ENCODE measurements at regions not wholly inside any gene's neighbourhood (a gene's known extent, or its start where the extent isn't known, plus 50 kb on each side); places are given as distances from the start of the nearest gene placed in this dataset.

DNA sequence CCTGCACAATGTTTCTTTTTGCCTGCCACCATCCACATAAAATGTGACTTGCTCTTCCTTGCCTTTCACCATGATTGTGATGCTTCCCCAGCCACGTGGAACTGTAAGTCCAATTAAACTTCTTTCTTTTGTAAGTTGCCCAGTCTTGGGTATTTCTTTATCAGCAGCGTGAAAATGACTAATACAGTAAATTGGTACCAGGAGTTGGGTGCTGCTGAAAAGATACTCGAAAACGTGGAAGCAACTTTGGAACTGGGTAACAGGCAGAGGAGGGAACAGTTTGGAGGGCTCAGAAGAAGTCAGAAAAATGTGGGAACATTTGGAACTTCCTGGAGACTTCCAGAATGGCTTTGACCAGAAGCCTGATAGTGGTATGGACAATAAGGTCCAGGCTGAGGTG, 425.3 kb downstream of the GPATCH2 start:
- Histone ChIP-seq H3K36me3 (ENCODE audit: low read depth) (no peaks in the 10 kb centered on the region), H3K9me3 (peaks cover 11% of the 10 kb centered on the region), H3K4me3 (no peak overlapping the region), H3K4me1 (ENCODE audit: low read depth) (no peaks in the 10 kb centered on the region)
- no peak for ATAC-seq
- TF ChIP-seq, protein P1, sequence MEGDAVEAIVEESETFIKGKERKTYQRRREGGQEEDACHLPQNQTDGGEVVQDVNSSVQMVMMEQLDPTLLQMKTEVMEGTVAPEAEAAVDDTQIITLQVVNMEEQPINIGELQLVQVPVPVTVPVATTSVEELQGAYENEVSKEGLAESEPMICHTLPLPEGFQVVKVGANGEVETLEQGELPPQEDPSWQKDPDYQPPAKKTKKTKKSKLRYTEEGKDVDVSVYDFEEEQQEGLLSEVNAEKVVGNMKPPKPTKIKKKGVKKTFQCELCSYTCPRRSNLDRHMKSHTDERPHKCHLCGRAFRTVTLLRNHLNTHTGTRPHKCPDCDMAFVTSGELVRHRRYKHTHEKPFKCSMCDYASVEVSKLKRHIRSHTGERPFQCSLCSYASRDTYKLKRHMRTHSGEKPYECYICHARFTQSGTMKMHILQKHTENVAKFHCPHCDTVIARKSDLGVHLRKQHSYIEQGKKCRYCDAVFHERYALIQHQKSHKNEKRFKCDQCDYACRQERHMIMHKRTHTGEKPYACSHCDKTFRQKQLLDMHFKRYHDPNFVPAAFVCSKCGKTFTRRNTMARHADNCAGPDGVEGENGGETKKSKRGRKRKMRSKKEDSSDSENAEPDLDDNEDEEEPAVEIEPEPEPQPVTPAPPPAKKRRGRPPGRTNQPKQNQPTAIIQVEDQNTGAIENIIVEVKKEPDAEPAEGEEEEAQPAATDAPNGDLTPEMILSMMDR (IDR thresholded peaks at IDR 0.05), result no peak
- intact Hi-C loops (cut with DNase I, micrococcal nuclease), result no loop called here
- no peak for DNase-seq

DNA sequence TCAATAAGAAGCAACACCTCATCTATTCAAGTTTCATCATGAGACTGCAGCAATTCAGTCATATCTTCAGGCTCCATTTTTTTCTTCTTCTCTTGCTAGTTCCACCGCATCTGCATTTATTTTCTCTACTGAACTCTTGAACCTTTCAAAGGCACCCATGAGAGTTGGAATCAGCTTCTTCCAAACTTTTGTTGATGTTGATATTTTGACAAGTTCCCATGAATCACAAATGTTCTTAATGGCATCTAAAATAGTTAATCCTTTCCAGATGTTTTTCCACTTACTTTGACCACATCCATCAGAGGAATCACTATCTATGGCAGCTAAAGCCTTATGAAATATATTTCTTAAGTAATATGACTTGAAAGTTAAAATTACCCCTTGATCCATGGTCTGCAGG, 434.3 kb downstream of the GPATCH2 start:
- no peak overlapping the region for H3K4me3 ChIP-seq
- intact Hi-C loops (cut with DNase I, micrococcal nuclease), result no loop called here
- H3K9me3 ChIP-seq, result no peaks in the 10 kb centered on the region
- ATAC-seq (no peak), DNase-seq (no peak)
- TF ChIP-seq, protein P1 (IDR thresholded peaks at IDR 0.05), result no peak
- no peaks in the 10 kb centered on the region for H3K4me1 ChIP-seq (ENCODE audit: low read depth)
- H3K36me3 ChIP-seq (ENCODE audit: low read depth), result no peaks in the 10 kb centered on the region

DNA sequence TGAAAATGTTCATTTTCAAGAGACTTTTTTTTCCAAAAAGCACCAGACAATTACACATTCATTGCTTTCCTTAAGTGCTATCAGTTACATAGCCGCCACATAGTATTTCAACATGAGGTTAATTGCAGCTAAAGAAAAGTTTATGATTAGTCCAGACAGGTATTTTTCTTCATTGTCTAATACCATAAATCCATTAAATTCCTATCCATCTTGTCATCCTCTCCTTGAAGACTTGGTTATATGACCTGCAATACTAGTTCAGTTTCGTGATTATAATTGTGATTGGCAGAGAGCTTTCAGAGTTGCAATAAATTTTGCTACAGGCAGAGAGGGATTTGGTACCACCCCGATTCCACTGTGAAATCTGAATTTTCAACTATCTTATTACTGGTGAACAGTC, 437.7 kb downstream of the GPATCH2 start:
- TF ChIP-seq, protein P1 (IDR thresholded peaks at IDR 0.05), result no peak
- no peaks in the 10 kb centered on the region for H3K36me3 ChIP-seq (ENCODE audit: low read depth)
- no peaks in the 10 kb centered on the region for H3K4me1 ChIP-seq (ENCODE audit: low read depth)
- intact Hi-C loops (cut with DNase I, micrococcal nuclease), result no loop called here
- no peaks in the 10 kb centered on the region for H3K9me3 ChIP-seq
- ATAC-seq (no peak), DNase-seq (no peak)
- no peak overlapping the region for H3K4me3 ChIP-seq

DNA sequence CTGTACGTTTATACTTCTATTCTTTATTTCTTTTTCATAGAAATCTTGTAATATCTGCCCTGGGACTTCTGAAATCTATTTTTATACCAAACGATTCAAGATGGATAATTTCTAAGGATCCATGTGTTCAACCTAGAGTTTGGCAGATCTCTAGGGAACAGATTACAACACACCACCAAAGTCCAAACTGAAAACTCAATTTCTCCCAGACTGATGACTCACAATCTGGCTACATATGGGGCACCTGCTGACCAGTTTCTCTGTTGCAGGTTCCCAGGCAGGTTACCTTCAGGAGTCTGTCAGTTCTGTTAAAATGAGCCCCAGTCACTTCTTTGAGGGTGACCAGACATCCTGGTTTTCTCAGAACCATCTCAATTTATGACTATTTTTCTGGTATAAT, 439.4 kb downstream of the GPATCH2 start:
- DNase-seq, result no peak
- Histone ChIP-seq H3K4me3 (no peak overlapping the region), H3K4me1 (ENCODE audit: low read depth) (no peaks in the 10 kb centered on the region), H3K36me3 (ENCODE audit: low read depth) (no peaks in the 10 kb centered on the region), H3K9me3 (no peaks in the 10 kb centered on the region)
- intact Hi-C loops (cut with DNase I, micrococcal nuclease), result no loop called here
- ATAC-seq, result no peak
- TF ChIP-seq, protein P1 (IDR thresholded peaks at IDR 0.05), result no peak

DNA sequence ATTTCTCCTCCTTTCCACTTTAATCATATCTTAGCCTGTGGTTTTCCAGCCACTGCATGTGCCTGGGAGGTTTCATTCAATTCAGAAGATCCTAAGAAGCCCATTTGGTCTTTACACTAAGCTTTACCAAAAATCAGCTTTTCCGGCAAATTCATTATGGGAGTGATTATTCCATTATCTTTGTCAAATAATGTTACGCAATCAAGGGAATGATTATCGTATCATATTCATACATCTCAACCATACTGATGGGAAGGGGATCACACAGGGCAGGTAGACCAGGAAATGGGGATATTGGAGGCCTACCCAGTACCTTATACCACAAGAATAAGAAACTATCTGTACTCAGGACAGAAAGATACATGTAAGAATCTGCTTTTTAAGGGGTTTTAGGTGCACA, 440.5 kb downstream of the GPATCH2 start:
- H3K4me1 ChIP-seq (ENCODE audit: low read depth), result no peaks in the 10 kb centered on the region
- intact Hi-C loops (cut with DNase I, micrococcal nuclease), result no loop called here
- DNase-seq, result no peak
- TF ChIP-seq, protein P1 (IDR thresholded peaks at IDR 0.05), result no peak
- ATAC-seq, result no peak
- no peak overlapping the region for H3K4me3 ChIP-seq
- H3K9me3 ChIP-seq, result no peaks in the 10 kb centered on the region
- no peaks in the 10 kb centered on the region for H3K36me3 ChIP-seq (ENCODE audit: low read depth)

DNA sequence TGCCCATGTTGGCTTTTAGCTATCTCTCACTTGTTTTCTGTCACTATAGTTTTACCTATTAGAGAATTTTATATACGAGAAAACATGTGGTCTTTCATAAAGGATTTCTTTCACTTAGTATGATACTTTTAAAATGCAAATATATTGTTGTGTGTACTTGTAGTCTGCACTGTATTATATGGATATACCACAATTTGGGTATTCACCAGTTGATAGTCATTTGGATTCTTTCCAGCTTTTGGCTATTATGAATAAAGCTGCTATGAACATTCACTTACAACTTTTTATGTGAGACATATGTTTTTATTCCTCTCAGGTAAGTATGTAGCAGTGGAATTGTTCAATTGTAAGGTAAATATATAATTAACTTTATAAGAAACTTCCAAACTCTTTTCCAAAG, 441.5 kb downstream of the GPATCH2 start:
- DNase-seq, result no peak
- Histone ChIP-seq H3K9me3 (no peaks in the 10 kb centered on the region), H3K36me3 (ENCODE audit: low read depth) (no peaks in the 10 kb centered on the region), H3K4me3 (no peak overlapping the region), H3K4me1 (ENCODE audit: low read depth) (no peaks in the 10 kb centered on the region)
- no peak for ATAC-seq
- intact Hi-C loops (cut with DNase I, micrococcal nuclease), result no loop called here
- TF ChIP-seq, protein P1 (IDR thresholded peaks at IDR 0.05), result no peak

Measured in mucosa of descending colon (tissue), 3 donors.